ENCODE measurements at regions not wholly inside any gene's neighbourhood (a gene's known extent, or its start where the extent isn't known, plus 50 kb on each side); places are given as distances from the start of the nearest gene placed in this dataset.
A peak's percentile ranks its signal among the peaks of the same experiment; 100 is the strongest.

GRCh38 chr10:21260506-21261149 lies 264.9 kb downstream of the SKIDA1 start:
- FAIRE-seq = peak; percentile 39
- no peak for DNase-seq (ENCODE audit: low read depth in 1 of 2, low spot score in 2 of 2)
- no peak overlapping the region for H3K18ac ChIP-seq (ENCODE audit: extremely low read depth, low read length)
- H4K20me1 ChIP-seq (replicated peaks in 1 of 2; ENCODE audit: control insufficient read depth in 1 of 2, insufficient read depth in 2 of 2, low read length in 2 of 2) = no peaks in the 10 kb centered on the region
- no peaks in the 10 kb centered on the region for H3K79me1 ChIP-seq (ENCODE audit: low read depth, low read length)
- H4K5ac ChIP-seq (ENCODE audit: insufficient read length, low read depth, low read length) = no peak overlapping the region
- H3K23me2 ChIP-seq (ENCODE audit: low read depth, low read length) = no peaks in the 10 kb centered on the region
- H2BK20ac ChIP-seq (ENCODE audit: low read length) = no peak overlapping the region
- H4K8ac ChIP-seq (ENCODE audit: extremely low read depth, insufficient read depth, low read length) = no peak overlapping the region
- H3K36me3 ChIP-seq (ENCODE audit: control insufficient read depth in 2 of 4, insufficient read depth in 4 of 4, low read length in 3 of 4) = peaks cover 0 to 3% (median 0%) of the 10 kb centered on the region in 4 experiments; a peak in 1 of 8 replicates
- ChIA-PET CTCF (ENCODE audit: partially characterized antibody) (interaction anchor here (0.7 to 3.5 kb wide), 5 partner anchors 9 to 182 kb away, joined by 3 to 12 read pairs (median 4); no protein-coding TSS in a partner anchor), POLR2A (ENCODE audit: partially characterized antibody) (no interaction called here)
- H3K14ac ChIP-seq (ENCODE audit: insufficient read length) = no peak overlapping the region
- no peaks in the 10 kb centered on the region for H3K9me3 ChIP-seq (ENCODE audit: insufficient read depth in 2 of 2, low read depth in 1 of 2, low read length in 1 of 2)
- no peak overlapping the region for H3K9ac ChIP-seq (replicated peaks in 1 of 4; ENCODE audit: extremely low read depth in 1 of 4, low read depth in 3 of 4, low read length in 3 of 4)
- H3K4me3 ChIP-seq (ENCODE audit: extremely low read depth in 1 of 4, insufficient read depth in 2 of 4, low read depth in 3 of 4, low read length in 4 of 4) = no peak overlapping the region
- no peak overlapping the region for H2AFZ ChIP-seq (ENCODE audit: low read length)
- H2AK5ac ChIP-seq (ENCODE audit: low read depth, low read length) = no peak overlapping the region; the same call in 1 of the 2 replicates
- no peak overlapping the region for H2BK12ac ChIP-seq (ENCODE audit: low read depth, low read length)
- no peak overlapping the region for H2BK120ac ChIP-seq (replicated peaks; ENCODE audit: low read depth, low read length)
- H3K4me2 ChIP-seq (ENCODE audit: insufficient read depth in 1 of 2, low read depth in 2 of 2, low read length in 2 of 2) = no peak overlapping the region
- no peak overlapping the region for H3K23ac ChIP-seq (ENCODE audit: insufficient read length)
- no peaks in the 10 kb centered on the region for H3K27me3 ChIP-seq (replicated peaks in 1 of 4; ENCODE audit: control insufficient read depth in 3 of 4, extremely low read depth in 1 of 4, insufficient read depth in 3 of 4, low read length in 3 of 4)
- H4K91ac ChIP-seq (replicated peaks; ENCODE audit: insufficient read length, low read length) = no peak overlapping the region
- H3K79me2 ChIP-seq (ENCODE audit: control insufficient read depth in 1 of 2, insufficient read depth in 2 of 2, low read length in 2 of 2) = no peaks in the 10 kb centered on the region
- no peak overlapping the region for H3K56ac ChIP-seq (replicated peaks; ENCODE audit: insufficient read length, low read depth, low read length)
- no peak overlapping the region for H3K4ac ChIP-seq (replicated peaks; ENCODE audit: insufficient read length, low read depth, low read length)
- no peak overlapping the region for H2BK15ac ChIP-seq (ENCODE audit: low read length)
- H3K4me1 ChIP-seq (replicated peaks in 1 of 4; ENCODE audit: control insufficient read depth in 3 of 4, insufficient read depth in 4 of 4, low read length in 3 of 4) = peaks cover 0 to 4% (median 1%) of the 10 kb centered on the region in 4 experiments; a peak in 3 of 7 replicates
- no peak overlapping the region for H2BK5ac ChIP-seq (ENCODE audit: low read depth, low read length)
- TF ChIP-seq RFX5 (IDR thresholded peaks at IDR 0.05; ENCODE audit: borderline replicate concordance, low read depth, low read length) (no peak), SIX5 (IDR thresholded peaks at IDR 0.05; ENCODE audit: low read depth, low read length) (no peak), ATF3 (IDR thresholded peaks at IDR 0.05; ENCODE audit: insufficient read depth, low read depth, low read length) (no peak), RAD21 (IDR thresholded peaks at IDR 0.05 in 1 of 2, conservative IDR thresholded peaks at IDR 0.05 in 1 of 2; ENCODE audit: low read depth in 2 of 2, low read length in 2 of 2) (peak in 1 of 2 experiments; percentile 25; a peak in 2 of 4 replicates)
- no peak overlapping the region for H3K27ac ChIP-seq (ENCODE audit: low read depth, low read length)
- 73% methylated on average over 11 of the region's 11 CpGs; no CpG with 5 or more reads in 1 of the 2 experiments for WGBS, 2 experiments (ENCODE audit: extremely low coverage in 1 of 2, insufficient coverage in 1 of 2, insufficient read length in 1 of 2, insufficient replicate concordance in 2 of 2, low coverage in 1 of 2, low lambda C conversion rate in 2 of 2, missing lambda C conversion rate in 1 of 2)
